DMS53 treated with DMSO at 0.1 percent for 48 hours (cell line): ENCODE measurements at regions not wholly inside any gene's neighbourhood (a gene's known extent, or its start where the extent isn't known, plus 50 kb on each side); places are given as distances from the start of the nearest gene placed in this dataset.

Source experiments
- DNase-seq: peaks from one replicate; lab custom pipeline; 2025; ENCODE audit not compliant: unreplicated experiment; lab: John Stamatoyannopoulos, UW

GRCh38 chr11:42257534-42257933, 798.1 kb upstream of the LRRC4C start:
- DNase-seq: no peak

GRCh38 chr11:42265072-42265471, 805.6 kb upstream of the LRRC4C start:
- DNase-seq: no peak

GRCh38 chr11:42271306-42271705, 811.9 kb upstream of the LRRC4C start:
- no peak for DNase-seq

- DNase-seq: no peak
Observed at GRCh38 chr11:42273977-42274376, 814.5 kb upstream of the LRRC4C start.

- no peak for DNase-seq
Observed at GRCh38 chr11:42296910-42297309, 837.5 kb upstream of the LRRC4C start.

- no peak for DNase-seq
Observed at GRCh38 chr11:42299780-42300179, 840.3 kb upstream of the LRRC4C start.

GRCh38 chr11:42301777-42302176, 842.3 kb upstream of the LRRC4C start:
- no peak for DNase-seq

- DNase-seq: no peak
Observed at GRCh38 chr11:42311514-42311913, 852.1 kb upstream of the LRRC4C start.

GRCh38 chr11:42311944-42312343, 852.5 kb upstream of the LRRC4C start:
- no peak for DNase-seq

GRCh38 chr11:42315267-42315666, 855.8 kb upstream of the LRRC4C start:
- peak; percentile 49 for DNase-seq

GRCh38 chr11:42315846-42316245, 856.4 kb upstream of the LRRC4C start:
- no peak for DNase-seq

- no peak for DNase-seq
Observed at GRCh38 chr11:42319921-42320320, 860.5 kb upstream of the LRRC4C start.

- no peak for DNase-seq
Observed at GRCh38 chr11:42329929-42330565, 870.6 kb upstream of the LRRC4C start.

- DNase-seq: no peak
Observed at GRCh38 chr11:42337786-42338455, 878.5 kb upstream of the LRRC4C start.

GRCh38 chr11:42344204-42344792, 884.8 kb upstream of the LRRC4C start:
- DNase-seq: no peak

- DNase-seq: no peak
Observed at GRCh38 chr11:42345933-42346332, 886.5 kb upstream of the LRRC4C start.

- DNase-seq: no peak
Observed at GRCh38 chr11:42363701-42364100, 904.2 kb upstream of the LRRC4C start.

GRCh38 chr11:42390116-42390515, 921.7 kb upstream of the API5 start:
- no peak for DNase-seq

- no peak for DNase-seq
Observed at GRCh38 chr11:42397483-42397882, 914.3 kb upstream of the API5 start.

- peak; percentile 72 for DNase-seq
Observed at GRCh38 chr11:42407341-42407740, 904.5 kb upstream of the API5 start.

GRCh38 chr11:42410251-42410955, 901.4 kb upstream of the API5 start:
- no peak for DNase-seq

- no peak for DNase-seq
Observed at GRCh38 chr11:42412590-42412989, 899.2 kb upstream of the API5 start.
